Ecto neural progenitor cell (in vitro differentiated cells): ENCODE measurements at regions not wholly inside any gene's neighbourhood (a gene's known extent, or its start where the extent isn't known, plus 50 kb on each side); places are given as distances from the start of the nearest gene placed in this dataset.

Experiments used
- DNase-seq: peaks from one replicate; pipeline ENCODE4 v3.0.0-alpha.2; 2018; ENCODE audit warnings: low spot score

GRCh38 chr11:86193297-86194095, 51.1 kb upstream of the EED start:
- peak; percentile 61 for DNase-seq

- DNase-seq = no peak
Measured at GRCh38 chr11:86192519-86193257, 51.9 kb upstream of the EED start.

GRCh38 chr11:86191874-86192273, 52.7 kb upstream of the EED start:
- no peak for DNase-seq

DNA sequence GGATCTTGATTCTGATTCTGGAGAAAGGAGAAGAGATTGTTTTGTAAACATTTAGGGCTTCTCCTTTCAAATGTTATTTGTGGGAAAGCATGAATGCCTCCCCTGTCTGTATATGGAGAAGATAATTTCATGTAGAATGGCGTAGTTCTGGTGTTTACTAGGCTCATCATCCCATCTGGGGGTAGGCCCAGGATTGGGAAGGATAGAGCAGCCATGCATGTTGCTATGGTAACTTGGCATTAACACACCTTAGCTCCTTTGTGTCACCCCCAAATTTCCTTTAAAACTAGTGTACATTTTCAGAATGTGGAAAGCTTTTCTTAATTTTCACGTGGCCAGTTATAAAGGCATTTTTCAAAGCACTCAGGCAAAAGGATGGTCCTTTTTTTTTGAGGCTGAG, 57.5 kb upstream of the EED start:
- no peak for DNase-seq

- DNase-seq = no peak
Measured at GRCh38 chr11:86186386-86186785, 58.2 kb upstream of the EED start.

GRCh38 chr11:86185381-86185750, 59.2 kb upstream of the EED start:
- no peak for DNase-seq

DNA sequence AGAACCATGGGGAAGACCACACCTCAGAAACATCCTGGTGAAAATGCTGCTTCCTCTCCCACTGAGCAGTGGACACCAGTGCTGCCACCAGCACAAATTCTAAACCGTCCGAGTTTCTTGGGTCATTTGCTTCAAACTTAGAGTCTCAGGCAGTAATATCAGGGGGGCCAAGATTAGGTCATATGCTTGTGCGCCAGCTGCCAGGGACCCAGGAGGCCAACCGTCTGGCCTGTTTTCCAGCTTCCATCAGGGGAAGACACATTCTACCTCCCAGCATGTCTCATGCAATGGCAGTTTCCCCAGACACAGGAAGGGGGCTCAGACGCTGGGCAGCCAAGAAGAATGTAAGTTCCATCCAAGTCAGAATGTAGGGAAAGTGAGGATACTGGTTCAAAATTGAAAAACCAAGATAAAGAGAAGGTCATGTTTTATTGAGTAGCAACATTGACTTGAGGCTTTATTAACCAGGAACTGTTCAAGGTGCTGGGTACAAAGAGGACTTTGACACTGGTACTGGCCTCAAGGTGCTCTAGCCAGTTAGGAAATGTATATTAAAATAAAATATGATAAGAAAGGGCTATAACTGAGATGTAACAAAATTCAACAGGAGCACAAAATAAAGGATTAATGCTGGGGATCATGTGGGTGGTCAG, 59.7 kb upstream of the EED start:
- DNase-seq = no peak

DNA sequence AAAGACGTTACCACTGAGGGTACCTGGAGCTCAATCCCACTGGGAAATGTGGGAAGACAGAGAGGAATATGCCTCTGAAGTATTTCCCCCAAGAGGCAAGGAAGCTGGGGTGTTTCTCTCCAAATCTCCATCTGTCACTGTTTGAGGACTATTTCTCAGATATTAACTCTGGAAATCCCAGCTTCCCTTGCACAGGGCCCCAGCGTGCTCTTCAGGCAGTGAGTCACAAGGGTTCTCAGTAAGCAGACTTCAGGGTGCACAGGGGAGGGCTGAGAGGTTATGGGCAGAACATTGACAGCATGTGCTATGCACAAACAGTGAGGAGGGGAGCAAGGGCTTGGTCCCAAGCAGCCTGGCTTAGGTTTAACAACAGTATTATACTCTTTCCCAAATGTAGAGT, 60.9 kb upstream of the EED start:
- no peak for DNase-seq

DNA sequence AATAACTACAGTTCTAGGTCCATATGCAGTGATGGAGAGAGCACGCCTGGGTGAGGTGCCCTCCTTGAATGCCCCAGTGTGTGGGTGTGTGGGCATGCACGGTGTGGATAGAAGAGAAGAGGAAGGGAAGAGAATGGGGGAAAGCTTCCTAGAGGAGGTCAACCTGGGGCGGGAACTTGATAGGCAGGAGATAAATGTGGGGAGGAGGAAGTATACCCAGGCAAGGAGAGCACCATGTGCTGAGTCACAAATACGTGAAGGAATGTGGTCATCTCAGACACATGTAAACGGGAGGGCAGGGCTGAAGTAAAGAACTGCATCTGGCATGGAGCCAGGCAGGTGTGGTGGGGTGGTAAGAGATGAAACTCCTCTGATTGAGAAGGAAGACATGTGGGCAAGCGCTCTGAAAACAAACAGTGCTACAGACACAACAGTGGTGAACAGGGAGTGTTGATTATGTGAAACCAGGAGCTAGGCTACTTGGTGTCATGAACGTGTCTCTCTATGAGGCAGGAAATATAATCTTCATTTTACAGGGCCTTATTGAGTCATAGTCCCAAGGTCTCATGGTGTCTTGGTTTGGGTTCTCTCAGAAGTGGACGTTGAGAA, 61.5 kb upstream of the EED start:
- DNase-seq = no peak

GRCh38 chr11:86181379-86181778, 63.2 kb upstream of the EED start:
- DNase-seq = no peak

GRCh38 chr11:86180851-86181250, 63.7 kb upstream of the EED start:
- DNase-seq = no peak

- DNase-seq = no peak
Measured at GRCh38 chr11:86180423-86180822, 64.1 kb upstream of the EED start.

DNA sequence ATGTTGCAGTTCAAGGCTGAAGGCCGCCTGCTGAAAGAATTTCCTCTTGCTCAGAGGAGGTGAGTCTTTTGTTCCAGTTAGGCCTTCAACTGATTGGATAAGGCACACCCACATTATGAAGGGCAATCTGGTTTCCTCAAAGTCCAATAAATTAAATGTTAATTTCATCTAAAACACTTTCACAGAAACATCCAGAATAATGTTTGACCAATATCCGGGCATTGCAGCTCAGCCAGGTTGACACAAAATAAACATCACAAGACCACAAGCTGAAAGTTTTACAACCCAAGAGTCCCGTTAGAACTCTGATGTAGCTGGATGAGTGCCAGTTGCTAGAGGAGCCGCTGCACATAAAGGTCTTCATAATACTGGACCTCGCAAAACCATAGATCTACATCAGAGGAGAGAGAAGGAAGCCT, 64.9 kb upstream of the EED start:
- DNase-seq = no peak

DNA sequence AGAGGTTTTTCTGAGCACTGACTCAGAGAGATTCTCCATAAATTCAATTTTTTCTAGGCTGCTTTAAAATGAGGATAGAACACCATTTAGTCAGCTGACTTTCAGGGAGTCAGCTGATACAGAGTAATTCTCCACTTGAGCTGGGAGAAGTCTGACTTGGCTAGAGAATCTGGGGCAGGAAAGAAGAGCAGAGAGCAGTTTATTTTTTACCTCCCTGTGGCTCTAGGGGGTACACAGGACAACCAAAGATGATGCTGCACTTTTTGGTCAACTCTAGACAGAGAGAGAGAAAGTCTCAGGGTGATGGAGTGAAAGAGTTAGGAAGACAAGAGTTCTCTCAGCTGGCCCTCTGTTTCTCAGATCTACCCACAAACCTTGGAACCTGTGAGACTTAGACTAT, 67.3 kb upstream of the EED start:
- no peak for DNase-seq

- no peak for DNase-seq
Measured at GRCh38 chr11:86176165-86176884, 68.2 kb upstream of the EED start.

GRCh38 chr11:86175626-86176025, 68.9 kb upstream of the EED start:
- no peak for DNase-seq

DNA sequence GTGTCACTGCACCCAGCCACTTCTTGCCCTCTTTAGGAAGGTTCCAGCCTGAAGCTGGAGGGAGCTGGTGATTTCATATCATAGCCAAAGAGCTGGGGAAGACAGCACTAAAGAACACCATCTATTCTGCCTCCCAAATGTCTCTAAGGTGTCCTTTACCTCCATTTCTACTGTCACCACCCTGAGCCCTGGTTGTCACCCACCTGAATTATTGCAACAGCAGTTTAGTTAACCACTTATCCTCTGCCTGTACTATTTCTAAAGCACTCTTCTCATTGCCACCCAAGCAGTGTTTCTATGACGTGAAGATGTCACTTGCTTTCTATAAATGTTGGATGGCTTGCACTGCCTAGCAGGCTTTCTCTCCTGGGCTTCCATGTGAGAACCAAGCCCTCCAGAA, 69.4 kb upstream of the EED start:
- no peak for DNase-seq

- DNase-seq = no peak
Measured at GRCh38 chr11:86174101-86175046, 70.2 kb upstream of the EED start.

DNA sequence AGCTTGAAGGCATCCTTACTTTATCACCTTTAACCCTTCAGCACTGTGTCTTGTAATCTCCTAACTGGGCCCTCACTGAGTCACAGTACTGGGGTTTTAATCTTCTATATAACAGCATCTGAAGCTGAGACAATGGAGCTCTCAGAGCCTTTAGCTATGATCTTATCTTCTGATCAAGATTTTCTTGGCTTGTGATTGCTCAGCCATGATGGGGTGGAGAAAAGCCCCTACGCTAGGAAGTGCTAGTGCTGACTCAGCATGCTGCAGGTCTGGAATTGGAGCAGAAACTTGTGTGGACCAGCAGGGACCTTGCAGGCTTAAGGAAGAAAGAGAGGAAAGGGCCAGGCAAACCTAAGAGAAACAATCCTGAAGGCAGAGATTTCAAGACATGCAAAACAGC, 71.7 kb upstream of the EED start:
- DNase-seq = no peak

- no peak for DNase-seq
Measured at GRCh38 chr11:86171627-86172026, 72.9 kb upstream of the EED start.
